HFFc6 (cell line): ENCODE measurements at regions not wholly inside any gene's neighbourhood (a gene's known extent, or its start where the extent isn't known, plus 50 kb on each side); places are given as distances from the start of the nearest gene placed in this dataset.

Source experiments
- DNase-seq: peaks from one replicate; pipeline ENCODE4 v3.0.0-alpha.2; 2018
- H3K27ac Mint-ChIP-seq: 2 replicates; pipeline ENCODE4 v1.8.0; 2020; ENCODE audit warnings: mild to moderate bottlenecking, mixed read lengths
- H3K27me3 Mint-ChIP-seq: 2 replicates; pipeline ENCODE4 v1.8.0; 2021; ENCODE audit warnings: mild to moderate bottlenecking, moderate library complexity, mixed read lengths; ENCODE audit not compliant: insufficient read depth
- H3K36me3 Mint-ChIP-seq: 2 replicates; pipeline ENCODE4 v1.8.0; 2021; ENCODE audit warnings: low read depth, mixed read lengths
- H3K4me1 Mint-ChIP-seq: 2 replicates; pipeline ENCODE4 v1.8.0; 2020; ENCODE audit warnings: low read depth, mixed read lengths
- H3K4me3 Mint-ChIP-seq: 2 replicates; pipeline ENCODE4 v1.8.0; 2020; ENCODE audit warnings: mild to moderate bottlenecking, moderate library complexity, mixed read lengths
- H3K9me3 Mint-ChIP-seq: 2 replicates; pipeline ENCODE4 v1.8.0; 2020; ENCODE audit warnings: mild to moderate bottlenecking, mixed read lengths
- TF ChIP-seq, protein P1 (sequence below): fragments of 200-600 bp; sonication (generic); IDR thresholded peaks from 2 replicates; pipeline ENCODE4 v1.5.0; 2021; ENCODE audit warnings: antibody characterized with exemption, mild to moderate bottlenecking

DNA sequence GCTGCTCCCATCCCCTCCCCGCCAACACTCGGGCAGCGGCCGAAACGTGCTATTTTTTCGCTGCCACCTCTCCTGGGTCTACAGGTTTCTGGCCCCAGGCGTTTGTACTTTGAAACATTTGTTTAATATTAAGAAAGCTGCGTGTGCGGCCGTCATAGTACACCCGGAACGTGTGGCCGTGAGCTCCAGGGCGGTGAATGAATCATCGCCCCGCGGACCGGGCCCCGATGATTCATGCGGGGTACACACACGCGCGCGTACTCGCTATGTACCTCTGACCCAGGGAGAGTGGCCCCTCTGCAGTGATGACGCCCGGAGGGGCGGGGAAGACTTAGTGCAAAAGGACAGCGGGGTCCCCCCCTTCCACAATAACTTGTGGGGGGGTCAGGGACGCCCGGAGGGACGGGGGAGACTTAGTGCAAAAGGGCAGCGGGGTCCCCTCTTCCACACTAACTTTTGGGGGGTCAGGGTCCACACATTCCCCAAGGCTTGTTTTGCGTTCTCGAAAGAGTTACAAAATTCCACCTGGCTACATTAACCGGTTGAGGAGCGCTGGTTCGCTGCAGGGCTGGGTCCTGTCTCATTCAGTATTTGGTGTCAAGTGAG is 56.5 kb upstream of the PCGF5 start:
- peaks cover 26% of the 10 kb centered on the region for H3K4me1 Mint-ChIP-seq
- H3K27me3 Mint-ChIP-seq: no peaks in the 10 kb centered on the region; the same call in 1 of the 2 replicates
- H3K4me3 Mint-ChIP-seq: peak overlapping the region; percentile 90
- H3K36me3 Mint-ChIP-seq: no peaks in the 10 kb centered on the region
- H3K9me3 Mint-ChIP-seq: no peaks in the 10 kb centered on the region
- peak overlapping the region; percentile 96 for H3K27ac Mint-ChIP-seq
- TF ChIP-seq, protein P1, sequence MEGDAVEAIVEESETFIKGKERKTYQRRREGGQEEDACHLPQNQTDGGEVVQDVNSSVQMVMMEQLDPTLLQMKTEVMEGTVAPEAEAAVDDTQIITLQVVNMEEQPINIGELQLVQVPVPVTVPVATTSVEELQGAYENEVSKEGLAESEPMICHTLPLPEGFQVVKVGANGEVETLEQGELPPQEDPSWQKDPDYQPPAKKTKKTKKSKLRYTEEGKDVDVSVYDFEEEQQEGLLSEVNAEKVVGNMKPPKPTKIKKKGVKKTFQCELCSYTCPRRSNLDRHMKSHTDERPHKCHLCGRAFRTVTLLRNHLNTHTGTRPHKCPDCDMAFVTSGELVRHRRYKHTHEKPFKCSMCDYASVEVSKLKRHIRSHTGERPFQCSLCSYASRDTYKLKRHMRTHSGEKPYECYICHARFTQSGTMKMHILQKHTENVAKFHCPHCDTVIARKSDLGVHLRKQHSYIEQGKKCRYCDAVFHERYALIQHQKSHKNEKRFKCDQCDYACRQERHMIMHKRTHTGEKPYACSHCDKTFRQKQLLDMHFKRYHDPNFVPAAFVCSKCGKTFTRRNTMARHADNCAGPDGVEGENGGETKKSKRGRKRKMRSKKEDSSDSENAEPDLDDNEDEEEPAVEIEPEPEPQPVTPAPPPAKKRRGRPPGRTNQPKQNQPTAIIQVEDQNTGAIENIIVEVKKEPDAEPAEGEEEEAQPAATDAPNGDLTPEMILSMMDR: peak; percentile 26; the same call in 1 of the 2 replicates
- DNase-seq: peak; percentile 84

DNA sequence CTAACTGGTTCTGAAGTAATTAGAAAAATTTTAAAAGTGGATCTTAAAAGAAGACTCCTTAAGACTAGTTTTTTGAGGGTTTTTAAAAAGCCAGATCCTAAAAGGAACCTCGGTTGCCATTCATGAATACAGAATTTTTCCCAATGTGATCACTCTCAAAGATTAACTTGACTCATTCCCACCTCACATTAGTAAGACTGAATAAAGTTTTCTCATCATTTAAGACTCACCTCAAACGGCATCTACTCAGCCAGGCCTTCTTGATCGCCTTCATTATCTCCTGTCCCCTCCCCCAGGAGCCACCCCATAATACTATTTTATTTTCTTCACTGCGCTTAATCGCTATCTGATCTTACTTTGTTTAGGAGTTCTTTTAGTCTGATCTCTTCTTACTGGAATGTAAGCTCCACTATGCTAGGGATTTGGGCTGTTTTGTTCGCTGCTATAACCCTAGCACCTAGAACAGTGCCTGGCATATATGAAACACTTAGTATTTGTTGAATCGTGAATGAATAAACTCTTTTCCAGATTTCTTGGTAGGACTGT is 55.9 kb upstream of the PCGF5 start:
- H3K36me3 Mint-ChIP-seq: no peaks in the 10 kb centered on the region
- no peak for DNase-seq
- H3K4me3 Mint-ChIP-seq: peak overlapping the region; percentile 90
- H3K27ac Mint-ChIP-seq: peak overlapping the region; percentile 96
- H3K9me3 Mint-ChIP-seq: no peaks in the 10 kb centered on the region
- no peaks in the 10 kb centered on the region; the same call in 1 of the 2 replicates for H3K27me3 Mint-ChIP-seq
- TF ChIP-seq, protein P1: no peak
- peaks cover 26% of the 10 kb centered on the region for H3K4me1 Mint-ChIP-seq

DNA sequence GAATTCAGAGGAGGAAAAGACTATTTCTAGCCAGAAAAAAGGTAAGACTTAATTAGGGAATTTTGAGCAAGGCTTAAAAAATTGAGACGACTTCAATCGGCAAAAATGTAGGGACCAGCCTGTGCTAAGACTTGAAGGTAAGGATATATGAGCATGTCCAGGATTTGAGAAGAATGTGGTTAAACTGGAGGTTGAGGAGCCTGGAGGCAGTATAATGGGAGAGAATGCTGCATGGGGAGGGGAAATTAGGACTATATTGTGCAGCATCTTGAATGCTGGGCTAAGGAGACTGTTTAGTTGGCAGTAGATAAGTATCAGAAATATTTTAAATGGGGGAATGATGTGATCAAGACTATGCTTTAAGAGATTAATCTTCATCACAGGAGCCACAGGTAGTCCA is 53.1 kb upstream of the PCGF5 start:
- Mint-ChIP-seq H3K4me3 (no peak overlapping the region), H3K27me3 (no peaks in the 10 kb centered on the region; the same call in none of the 2 replicates), H3K9me3 (no peaks in the 10 kb centered on the region), H3K27ac (no peak overlapping the region), H3K36me3 (peaks cover 11% of the 10 kb centered on the region), H3K4me1 (peaks cover 25% of the 10 kb centered on the region)
- DNase-seq: no peak
- TF ChIP-seq, protein P1: no peak

DNA sequence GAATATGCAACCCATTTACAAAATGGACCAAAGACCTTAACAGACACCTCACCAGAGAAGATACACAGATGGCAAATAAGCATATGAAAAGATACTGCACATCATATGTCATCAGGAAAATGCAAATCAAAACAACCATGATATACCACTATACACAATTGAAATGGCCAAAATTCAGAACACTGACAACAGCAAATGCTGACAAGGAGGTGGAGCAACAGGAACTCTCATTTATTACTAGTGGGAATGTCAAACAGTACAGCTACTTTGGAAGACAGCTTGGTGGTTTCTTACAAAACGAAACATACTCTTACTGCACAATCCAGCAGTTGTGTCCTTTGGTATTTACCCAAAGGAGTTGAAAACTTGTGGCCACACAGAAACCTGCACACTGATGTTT is 50.0 kb upstream of the PCGF5 start:
- TF ChIP-seq, protein P1: no peak
- Mint-ChIP-seq H3K27ac (no peak overlapping the region), H3K36me3 (peaks cover 16% of the 10 kb centered on the region), H3K4me3 (no peak overlapping the region), H3K27me3 (no peaks in the 10 kb centered on the region; the same call in 1 of the 2 replicates), H3K9me3 (no peaks in the 10 kb centered on the region), H3K4me1 (peaks cover 9% of the 10 kb centered on the region)
- DNase-seq: no peak
